Activated B cell treated with CpG ODN at 0.5 μM for 24 hours (primary cell): ENCODE measurements at regions not wholly inside any gene's neighbourhood (a gene's known extent, or its start where the extent isn't known, plus 50 kb on each side); places are given as distances from the start of the nearest gene placed in this dataset.

Experiments
- ATAC-seq: fragments of 200-7000 bp; cut with Tn5 transposase; one replicate; pipeline ENCODE4 v1.10.0; 2021; ENCODE audit warnings: low read depth, mild to moderate bottlenecking, moderate library complexity
- CTCF ChIA-PET: fragments of 350-600 bp; sonication (Branson Sonifier 250); formaldehyde crosslinking; loops from one replicate; lab custom pipeline; 2021; ENCODE audit warnings: antibody characterized with exemption; lab: Charles Lee
- POLR2A ChIA-PET: fragments of 350-600 bp; sonication (Branson Sonifier 250); formaldehyde crosslinking; loops from one replicate; lab custom pipeline; 2021; ENCODE audit warnings: antibody characterized with exemption; lab: Charles Lee
- DNase-seq: peaks from one replicate; pipeline ENCODE4 v3.0.0; 2022
- H3K27ac Mint-ChIP-seq: one replicate; pipeline ENCODE4 v1.8.0; 2020; ENCODE audit warnings: mixed read lengths
- H3K27me3 Mint-ChIP-seq: one replicate; pipeline ENCODE4 v1.8.0; 2021; ENCODE audit warnings: mixed read lengths
- H3K36me3 Mint-ChIP-seq: one replicate; pipeline ENCODE4 v1.8.0; 2021; ENCODE audit warnings: low read depth, mixed read lengths
- H3K4me1 Mint-ChIP-seq: one replicate; pipeline ENCODE4 v1.8.0; 2021; ENCODE audit warnings: mixed read lengths
- H3K4me3 Mint-ChIP-seq: one replicate; pipeline ENCODE4 v1.8.0; 2020; ENCODE audit warnings: mild to moderate bottlenecking, mixed read lengths
- H3K9me3 Mint-ChIP-seq: one replicate; pipeline ENCODE4 v1.8.0; 2020; ENCODE audit warnings: mixed read lengths
- intact Hi-C: fragments of 100-400 bp; cut with micrococcal nuclease; formaldehyde crosslinking; loops from one replicate; pipeline ENCODE4 v1.15.1; 2024
- TF ChIP-seq, protein P1 (sequence below): fragments of 200-600 bp; IDR thresholded peaks from one replicate; pipeline ENCODE4 v1.8.0; 2022; ENCODE audit warnings: antibody characterized with exemption, mild to moderate bottlenecking

DNA sequence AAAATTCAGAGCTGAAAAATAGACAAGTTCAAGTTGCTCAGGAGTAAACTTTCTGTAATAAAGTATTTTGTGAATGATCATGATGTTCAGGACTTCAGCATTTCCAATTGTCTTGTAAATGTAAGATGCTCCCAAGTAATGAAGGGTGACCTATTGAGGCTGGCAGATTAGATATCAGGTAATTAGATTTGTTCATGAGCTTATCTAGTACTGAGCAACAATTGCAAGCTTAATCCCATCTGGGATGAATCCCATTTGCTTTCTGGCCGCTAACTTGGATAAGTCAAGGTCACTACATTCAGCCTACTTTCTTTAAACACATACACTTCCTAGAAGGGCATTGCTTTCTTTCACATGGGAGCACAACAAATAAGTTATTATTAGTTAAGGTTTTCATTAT, 82.4 kb upstream of the ITGB1 start:
- no peak overlapping the region for H3K4me3 Mint-ChIP-seq
- DNase-seq, result no peak
- CTCF ChIA-PET, result interaction anchor here (1.6 kb wide), 1 partner anchor 32 kb away, joined by 3 read pairs; no protein-coding TSS in a partner anchor
- ATAC-seq, result no peak
- H3K4me1 Mint-ChIP-seq, result no peaks in the 10 kb centered on the region
- no peak overlapping the region for H3K27ac Mint-ChIP-seq
- TF ChIP-seq, protein P1, sequence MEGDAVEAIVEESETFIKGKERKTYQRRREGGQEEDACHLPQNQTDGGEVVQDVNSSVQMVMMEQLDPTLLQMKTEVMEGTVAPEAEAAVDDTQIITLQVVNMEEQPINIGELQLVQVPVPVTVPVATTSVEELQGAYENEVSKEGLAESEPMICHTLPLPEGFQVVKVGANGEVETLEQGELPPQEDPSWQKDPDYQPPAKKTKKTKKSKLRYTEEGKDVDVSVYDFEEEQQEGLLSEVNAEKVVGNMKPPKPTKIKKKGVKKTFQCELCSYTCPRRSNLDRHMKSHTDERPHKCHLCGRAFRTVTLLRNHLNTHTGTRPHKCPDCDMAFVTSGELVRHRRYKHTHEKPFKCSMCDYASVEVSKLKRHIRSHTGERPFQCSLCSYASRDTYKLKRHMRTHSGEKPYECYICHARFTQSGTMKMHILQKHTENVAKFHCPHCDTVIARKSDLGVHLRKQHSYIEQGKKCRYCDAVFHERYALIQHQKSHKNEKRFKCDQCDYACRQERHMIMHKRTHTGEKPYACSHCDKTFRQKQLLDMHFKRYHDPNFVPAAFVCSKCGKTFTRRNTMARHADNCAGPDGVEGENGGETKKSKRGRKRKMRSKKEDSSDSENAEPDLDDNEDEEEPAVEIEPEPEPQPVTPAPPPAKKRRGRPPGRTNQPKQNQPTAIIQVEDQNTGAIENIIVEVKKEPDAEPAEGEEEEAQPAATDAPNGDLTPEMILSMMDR, result no peak
- intact Hi-C loops, result no loop called here
- H3K9me3 Mint-ChIP-seq, result no peaks in the 10 kb centered on the region
- no peaks in the 10 kb centered on the region for H3K36me3 Mint-ChIP-seq
- POLR2A ChIA-PET, result no interaction called here
- peaks cover 3% of the 10 kb centered on the region for H3K27me3 Mint-ChIP-seq

DNA sequence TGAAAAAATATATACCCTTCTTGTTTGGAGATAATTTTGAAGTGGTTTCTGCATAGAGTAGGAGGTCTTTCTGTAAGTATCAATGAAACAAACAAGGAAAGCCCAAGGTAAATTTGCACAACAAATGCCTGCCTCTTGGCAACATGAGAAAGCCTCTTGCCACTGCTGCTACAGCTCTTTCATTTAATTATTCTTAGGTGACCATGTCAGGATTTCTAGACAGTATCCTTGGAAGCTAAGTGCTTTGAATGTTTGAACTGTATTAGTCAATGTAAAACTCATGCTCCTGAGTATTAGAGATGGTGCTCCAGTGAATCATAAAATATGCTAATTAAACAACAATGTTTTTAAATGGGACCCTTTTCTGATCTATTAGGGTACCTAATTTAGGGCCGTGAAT, 81.2 kb upstream of the ITGB1 start:
- peaks cover 3% of the 10 kb centered on the region for H3K27me3 Mint-ChIP-seq
- H3K36me3 Mint-ChIP-seq, result no peaks in the 10 kb centered on the region
- H3K4me3 Mint-ChIP-seq, result no peak overlapping the region
- CTCF ChIA-PET, result no interaction called here
- intact Hi-C loops, result no loop called here
- no peak for DNase-seq
- TF ChIP-seq, protein P1, result no peak
- no peak overlapping the region for H3K27ac Mint-ChIP-seq
- POLR2A ChIA-PET, result no interaction called here
- ATAC-seq, result no peak
- H3K9me3 Mint-ChIP-seq, result no peaks in the 10 kb centered on the region
- H3K4me1 Mint-ChIP-seq, result no peaks in the 10 kb centered on the region

DNA sequence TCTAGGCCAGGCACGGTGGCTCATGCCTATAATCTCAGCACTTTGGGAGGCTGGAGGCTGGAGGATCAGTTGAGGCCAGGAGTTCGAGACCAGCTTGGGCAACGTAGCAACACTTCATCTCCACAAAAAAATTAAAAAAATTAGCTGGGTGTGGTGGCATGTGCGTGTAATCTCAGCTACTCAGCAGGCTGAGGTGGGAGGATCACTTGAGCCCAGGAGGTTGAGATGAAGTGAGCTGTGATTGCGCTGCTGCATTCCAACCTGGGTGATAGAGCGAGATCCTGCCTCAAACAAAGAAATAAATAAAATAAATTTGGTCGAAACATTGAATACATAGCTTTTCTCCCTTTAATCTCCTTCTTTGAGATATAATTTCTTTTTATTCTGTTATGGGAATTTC, 80.6 kb upstream of the ITGB1 start:
- POLR2A ChIA-PET, result no interaction called here
- ATAC-seq, result no peak
- H3K27me3 Mint-ChIP-seq, result peaks cover 3% of the 10 kb centered on the region

DNA sequence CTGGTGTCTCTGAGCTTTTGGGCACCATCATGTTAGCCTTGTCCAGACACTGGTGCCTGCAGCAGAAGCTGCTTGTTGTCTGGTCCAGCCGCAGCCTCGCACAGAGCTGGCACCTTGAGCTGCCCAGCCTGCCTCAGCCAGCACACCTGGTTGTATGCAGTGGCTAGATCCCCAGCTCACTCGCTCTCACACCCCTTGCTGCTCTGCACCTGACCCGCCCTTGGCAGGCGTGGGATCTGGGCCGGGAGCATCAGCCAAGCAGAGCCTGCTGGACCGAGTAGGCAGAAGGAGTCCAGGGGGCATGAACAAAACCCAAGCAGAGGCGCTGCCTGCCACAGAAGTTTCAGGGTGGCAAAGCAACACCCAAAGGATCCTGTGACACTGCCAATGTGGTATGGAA, 79.7 kb upstream of the ITGB1 start:
- ChIA-PET POLR2A (no interaction called here), CTCF (interaction anchor here (0.6 kb wide), 1 partner anchor 25 kb away, joined by 3 read pairs; no protein-coding TSS in a partner anchor)
- Mint-ChIP-seq H3K27ac (no peak overlapping the region), H3K9me3 (no peaks in the 10 kb centered on the region), H3K4me1 (no peaks in the 10 kb centered on the region), H3K27me3 (peaks cover 3% of the 10 kb centered on the region), H3K36me3 (no peaks in the 10 kb centered on the region), H3K4me3 (no peak overlapping the region)
- TF ChIP-seq, protein P1, result no peak
- ATAC-seq (no peak), DNase-seq (no peak)
- intact Hi-C loops, result no loop called here

More for the DNA sequence above, 80.6 kb upstream of the ITGB1 start:
- no peak for DNase-seq
- no peaks in the 10 kb centered on the region for H3K9me3 Mint-ChIP-seq
- no peak overlapping the region for H3K4me3 Mint-ChIP-seq
- CTCF ChIA-PET, result no interaction called here
- no peak overlapping the region for H3K27ac Mint-ChIP-seq
- intact Hi-C loops, result no loop called here
- TF ChIP-seq, protein P1, result no peak
- no peaks in the 10 kb centered on the region for H3K36me3 Mint-ChIP-seq
- H3K4me1 Mint-ChIP-seq, result no peaks in the 10 kb centered on the region

DNA sequence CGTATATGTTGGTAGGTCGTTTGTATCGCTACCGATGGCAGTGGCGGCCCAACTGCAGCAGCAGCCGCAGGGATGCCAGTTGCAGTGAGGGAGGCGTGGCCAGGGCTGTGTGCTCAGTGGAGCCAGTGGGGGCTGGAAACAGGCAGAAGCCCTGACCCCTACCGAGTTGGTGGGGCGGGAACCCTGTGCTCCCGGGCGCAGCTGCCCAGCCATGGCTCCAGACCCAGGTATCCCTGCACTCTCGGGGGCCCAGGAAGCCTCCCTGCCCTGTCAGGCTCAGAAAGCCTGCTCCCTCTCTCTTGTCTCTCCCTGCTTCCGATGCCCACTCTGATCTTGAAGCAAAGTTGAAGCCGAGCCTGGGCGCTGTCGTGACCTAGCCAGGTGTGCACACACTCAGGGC, 78.6 kb upstream of the ITGB1 start:
- Mint-ChIP-seq H3K4me3 (no peak overlapping the region), H3K4me1 (no peaks in the 10 kb centered on the region), H3K27me3 (peaks cover 5% of the 10 kb centered on the region), H3K9me3 (no peaks in the 10 kb centered on the region), H3K27ac (no peak overlapping the region), H3K36me3 (no peaks in the 10 kb centered on the region)
- DNase-seq (no peak), ATAC-seq (no peak)
- TF ChIP-seq, protein P1, result no peak
- ChIA-PET CTCF (no interaction called here), POLR2A (no interaction called here)
- intact Hi-C loops, result no loop called here
